IPS DF 19.7 (cell line): ENCODE measurements at regions not wholly inside any gene's neighbourhood (a gene's known extent, or its start where the extent isn't known, plus 50 kb on each side); places are given as distances from the start of the nearest gene placed in this dataset.
"Not testable (repeated sequence)": the region's sequence is repeated elsewhere in the genome, so short reads cannot be mapped to it uniquely, and the experiment has no call there.

Experiments used
- DNase-seq: peaks from one replicate; pipeline ENCODE4 v3.0.0-alpha.2; 2013; ENCODE audit warnings: low read depth, low spot score

DNA sequence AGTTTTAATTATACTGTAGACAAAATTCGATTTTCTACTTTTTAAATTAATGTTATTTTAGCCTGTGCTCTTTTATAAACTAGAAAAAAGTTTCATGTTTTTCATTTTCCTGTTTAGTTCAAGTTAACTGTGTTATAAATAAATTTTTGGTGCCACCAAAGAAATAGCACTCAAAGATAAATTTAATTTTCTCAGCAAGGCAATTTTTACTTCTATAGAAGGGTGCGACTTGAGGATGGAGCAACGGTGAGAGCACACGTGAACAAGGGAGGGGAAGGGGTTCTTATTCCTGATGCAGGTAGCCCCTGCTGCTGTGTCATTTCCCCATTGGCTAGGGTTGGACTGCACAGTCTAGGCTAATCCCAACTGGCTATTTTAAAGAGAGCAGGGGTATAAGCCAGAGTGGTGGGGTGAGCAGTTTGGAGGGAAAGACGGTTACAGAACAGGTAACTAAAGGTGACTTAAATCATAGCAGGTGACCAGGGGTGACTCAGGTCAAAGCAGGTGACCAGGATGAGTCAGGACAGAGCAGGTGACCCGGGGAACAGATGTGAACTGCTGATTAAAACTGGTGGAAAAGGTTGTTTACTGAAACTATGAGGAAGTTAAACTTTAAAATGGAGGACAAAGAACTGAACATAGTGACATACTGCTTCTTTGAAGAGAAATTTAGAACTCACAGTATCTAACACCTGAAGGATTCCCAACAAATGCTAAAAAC, 104.6 kb upstream of the GPBP1 start:
- DNase-seq, result no peak

DNA sequence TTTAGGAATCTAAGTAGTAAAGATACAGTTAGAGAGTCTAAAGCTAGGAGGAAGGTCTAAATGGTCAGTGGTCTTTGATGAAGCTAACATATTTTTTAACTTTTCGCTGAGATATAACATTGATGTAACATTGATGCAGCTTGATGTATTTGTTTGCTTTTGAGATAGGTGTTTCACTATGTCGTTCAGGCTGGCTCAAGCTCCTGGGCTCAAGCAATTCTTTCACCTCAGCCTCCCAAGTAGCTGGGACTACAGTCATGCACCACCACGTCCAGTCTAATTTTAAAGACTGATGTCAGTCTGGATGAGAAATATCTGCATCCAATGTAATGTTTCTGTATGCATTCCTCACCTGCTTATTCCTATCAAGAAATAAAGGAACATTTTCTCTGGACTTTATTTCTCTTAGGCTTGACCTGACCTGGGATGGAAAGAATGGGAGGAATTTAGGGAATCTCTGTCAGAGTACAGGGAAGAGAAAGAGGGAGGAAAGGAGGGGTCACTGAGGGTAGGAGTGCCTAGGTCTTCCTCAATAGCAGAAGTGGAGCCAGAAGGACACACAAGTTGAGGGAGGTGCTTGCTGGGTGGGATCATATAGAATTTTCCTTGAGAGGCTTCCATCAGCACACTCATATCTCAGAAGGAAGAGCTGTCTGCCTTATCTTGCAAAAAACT, 101.5 kb upstream of the GPBP1 start:
- DNase-seq, result peak; percentile 64

DNA sequence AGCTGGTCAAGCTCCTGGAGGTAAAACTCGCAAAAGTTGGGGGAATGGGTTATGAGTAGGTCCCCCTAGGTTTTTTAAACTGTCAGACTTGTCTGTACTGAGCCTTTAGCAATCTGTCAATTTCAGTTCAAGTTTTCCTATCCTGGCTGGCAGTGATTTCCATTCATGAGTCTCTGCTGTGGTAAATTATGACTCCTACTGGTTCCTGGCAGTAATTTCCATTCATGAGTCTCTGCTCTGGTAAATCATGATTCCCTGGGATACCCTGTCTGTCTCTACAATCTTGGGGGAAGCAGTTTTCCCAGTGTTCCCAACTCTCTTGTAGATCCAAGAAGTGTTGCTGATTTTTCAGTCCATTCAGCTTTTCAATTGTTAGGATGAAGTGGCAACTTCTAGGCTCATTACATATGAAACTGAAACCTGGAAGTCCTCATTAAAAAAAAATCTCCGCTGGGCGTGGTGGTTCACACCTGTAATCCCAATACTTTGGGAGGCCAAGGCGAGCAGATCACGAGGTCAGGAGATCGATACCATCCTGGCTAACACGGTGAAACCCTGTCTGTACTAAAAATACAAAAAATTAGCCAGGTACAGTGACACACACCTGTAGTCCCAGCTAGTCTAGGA, 91.3 kb upstream of the GPBP1 start:
- DNase-seq, result no peak

DNA sequence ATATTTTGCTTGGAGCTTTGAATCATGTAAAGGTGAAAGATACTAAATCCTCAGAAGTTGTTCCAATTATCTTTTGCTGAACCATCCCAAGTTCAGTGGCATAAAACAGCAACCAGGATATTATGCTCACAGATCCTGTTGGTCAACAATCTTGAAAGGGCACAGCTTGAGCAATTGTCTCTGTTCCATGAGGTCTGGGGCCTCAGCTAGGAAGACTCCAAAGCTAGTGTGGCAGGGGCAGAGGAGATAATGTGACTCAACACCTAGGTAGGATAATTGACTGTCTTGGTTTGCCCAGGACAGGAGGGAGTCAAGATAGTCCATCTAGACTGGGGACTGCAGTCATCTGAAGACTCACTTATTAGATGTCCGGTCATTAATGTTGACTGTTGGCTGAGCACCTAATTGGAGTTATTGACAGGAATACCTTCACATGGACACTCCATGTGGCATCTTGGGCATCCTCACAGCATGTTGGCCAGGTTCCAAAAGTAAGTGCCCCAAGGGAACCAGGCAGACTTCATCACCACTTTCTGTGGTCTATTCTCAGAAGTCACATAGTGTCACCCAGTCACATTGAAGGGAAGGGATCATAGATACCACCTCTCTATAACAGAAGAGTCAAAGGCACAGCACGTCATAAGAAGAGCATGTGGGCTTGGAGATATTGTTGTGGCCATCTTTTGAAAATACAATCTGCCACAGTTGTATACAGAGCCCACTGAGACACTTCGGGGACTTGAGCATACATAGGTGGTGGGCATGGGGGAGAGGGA, 88.4 kb upstream of the GPBP1 start:
- DNase-seq, result no peak

DNA sequence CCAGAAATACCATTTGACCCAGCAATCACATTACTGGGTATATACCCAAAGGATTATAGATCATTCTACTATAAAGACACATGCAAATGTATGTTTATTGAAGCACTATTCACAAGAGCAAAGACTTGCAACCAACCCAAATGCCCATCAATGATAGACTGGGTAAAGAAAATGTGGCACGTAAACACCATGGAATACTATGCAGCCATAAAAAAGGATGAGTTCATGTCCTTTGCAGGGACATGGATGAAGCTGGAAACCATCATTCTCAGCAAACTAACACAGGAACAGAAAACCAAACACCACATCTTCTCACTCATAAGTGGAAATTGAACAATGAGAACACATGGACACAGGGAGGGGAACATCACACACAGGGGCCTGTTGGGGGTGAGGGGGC, 85.9 kb upstream of the GPBP1 start:
- DNase-seq, result not testable (repeated sequence)

DNA sequence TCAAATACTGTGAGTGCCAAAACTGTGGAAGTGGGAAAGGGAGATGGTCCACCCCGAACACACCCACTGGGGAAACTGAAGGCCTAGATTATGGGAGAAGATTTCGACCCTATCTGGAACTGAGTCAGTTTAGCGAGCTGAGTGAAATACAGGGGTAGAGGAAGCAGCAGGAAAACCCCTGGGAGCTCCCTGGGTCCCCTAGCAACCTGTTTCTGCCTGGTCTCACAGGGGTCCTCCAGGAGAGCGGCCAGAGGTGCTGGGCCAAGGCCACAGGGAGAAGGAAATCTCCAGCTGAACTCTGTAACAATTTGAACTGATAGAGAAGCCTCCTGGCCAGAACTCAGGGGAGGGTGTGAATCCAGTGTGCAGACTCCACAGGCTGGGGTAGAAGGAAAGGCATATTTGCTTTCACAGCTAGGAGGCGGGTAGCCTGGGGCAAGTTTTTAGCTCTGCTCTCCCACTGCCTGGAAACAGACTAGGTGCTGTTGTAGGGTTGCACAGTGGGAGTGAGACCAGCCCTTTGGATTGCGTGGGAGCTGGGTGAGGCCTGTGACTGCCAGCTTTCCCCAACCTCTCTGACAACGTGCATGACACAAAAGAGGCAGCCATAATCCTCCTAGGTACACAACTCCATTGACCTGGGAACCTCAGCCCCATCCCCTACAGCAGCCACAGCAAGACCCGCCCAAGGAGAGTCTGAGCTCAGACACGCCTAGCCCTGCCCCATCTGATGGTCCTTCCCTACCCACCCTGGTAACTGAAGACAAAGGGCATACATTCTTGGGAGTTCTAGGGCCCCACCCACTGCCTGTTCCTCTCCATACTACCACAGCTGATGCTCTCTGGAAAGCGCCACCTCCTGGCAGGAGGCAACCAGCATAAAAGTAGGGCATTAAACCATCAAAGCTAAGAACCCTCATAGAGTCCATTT, 78.8 kb upstream of the GPBP1 start:
- DNase-seq, result peak; percentile 50

DNA sequence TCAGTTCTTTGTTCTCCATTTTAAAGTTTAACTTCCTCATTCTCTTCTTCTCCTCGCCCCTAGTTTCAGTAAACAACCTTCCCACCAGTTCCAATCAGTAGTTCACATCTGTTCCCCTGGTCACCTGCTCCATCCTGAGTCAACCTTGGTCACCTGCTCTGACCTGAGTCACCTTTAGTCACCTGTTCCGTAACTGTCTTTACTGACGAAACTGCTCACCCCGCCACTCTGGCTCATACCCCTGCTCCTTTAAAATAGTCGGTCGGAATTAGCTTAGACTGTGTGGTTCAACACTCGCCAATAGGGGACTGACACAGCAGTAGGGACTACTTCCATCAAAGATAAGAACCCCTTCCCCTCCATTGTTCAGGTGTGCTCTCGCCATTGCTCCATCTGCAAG, 76.3 kb upstream of the GPBP1 start:
- no peak for DNase-seq

DNA sequence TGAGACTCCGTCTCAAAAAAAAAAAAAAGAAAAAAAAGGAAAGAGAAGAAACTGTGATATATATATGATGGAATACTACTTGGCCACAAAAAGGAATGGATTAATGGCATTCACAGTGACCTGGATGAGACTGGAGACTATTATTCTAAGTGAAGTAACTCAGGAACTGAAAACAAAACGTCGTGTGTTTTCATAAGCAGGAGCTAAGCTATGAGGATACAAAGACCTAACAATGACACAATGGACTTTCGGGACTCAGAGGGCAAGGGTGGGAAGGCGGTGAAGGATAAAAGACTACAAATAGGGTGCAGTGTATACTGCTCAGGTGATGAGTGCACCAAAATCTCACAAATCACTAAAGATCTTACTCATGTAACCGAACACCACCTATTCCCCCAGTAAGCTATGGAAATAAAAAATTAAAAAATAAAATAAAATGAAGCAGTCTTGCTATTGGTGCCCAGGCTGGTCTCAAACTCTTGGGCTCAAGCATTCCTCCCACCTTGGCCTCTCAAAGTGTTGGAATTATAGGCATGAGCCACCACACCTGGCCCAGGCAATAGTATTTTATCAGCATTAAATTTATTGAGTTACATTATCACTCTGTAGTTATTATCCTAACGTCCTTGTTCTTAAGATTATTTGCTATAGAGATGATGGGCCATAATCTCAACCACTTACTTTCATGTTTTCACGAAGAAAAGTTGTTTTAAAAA, 71.5 kb upstream of the GPBP1 start:
- DNase-seq, result no peak

DNA sequence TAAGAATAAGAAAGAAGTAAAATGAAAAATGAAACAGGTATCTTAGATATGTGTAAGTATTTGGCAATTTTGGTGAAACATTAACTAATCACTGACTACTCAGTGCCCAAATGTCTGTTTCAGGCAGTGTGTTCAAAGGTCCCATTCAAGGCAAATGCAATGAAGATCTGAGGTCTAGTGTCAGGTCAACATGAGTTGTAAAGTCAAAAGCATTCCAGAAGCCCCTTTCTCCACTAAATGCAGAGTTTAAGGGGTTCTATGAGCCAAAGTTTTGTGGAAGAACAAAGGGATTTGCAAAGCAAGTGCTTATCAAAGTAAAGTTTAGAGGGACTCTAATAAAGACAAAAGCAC, 71.0 kb upstream of the GPBP1 start:
- no peak for DNase-seq

DNA sequence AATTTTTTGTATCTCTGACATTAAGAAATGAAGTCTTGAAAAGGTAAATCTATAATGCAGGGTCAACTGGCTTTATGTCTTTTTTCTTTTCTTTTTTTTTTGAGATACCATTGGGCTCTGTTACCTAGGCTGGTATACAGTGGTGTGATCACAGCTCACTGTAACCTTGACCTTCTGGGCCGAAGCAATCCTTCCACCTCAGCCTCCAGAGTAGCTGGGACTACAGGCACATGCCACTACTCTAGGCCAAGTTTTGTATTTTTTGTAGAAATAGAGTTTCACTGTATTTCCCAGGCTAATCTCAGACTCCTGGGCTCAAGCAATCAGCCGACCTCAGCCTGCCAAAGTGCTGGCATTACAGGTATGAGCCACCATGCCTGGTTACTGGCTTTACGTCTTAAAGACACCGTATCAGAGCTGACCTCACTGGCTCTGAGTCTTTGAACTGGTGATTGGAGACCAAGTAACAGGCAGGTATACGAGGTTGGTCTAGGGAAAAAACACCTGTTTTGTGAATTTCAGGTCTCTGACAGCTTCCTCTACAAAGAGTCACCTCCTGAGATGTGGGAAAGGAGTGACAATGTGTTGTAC, 70.4 kb upstream of the GPBP1 start:
- no peak for DNase-seq

DNA sequence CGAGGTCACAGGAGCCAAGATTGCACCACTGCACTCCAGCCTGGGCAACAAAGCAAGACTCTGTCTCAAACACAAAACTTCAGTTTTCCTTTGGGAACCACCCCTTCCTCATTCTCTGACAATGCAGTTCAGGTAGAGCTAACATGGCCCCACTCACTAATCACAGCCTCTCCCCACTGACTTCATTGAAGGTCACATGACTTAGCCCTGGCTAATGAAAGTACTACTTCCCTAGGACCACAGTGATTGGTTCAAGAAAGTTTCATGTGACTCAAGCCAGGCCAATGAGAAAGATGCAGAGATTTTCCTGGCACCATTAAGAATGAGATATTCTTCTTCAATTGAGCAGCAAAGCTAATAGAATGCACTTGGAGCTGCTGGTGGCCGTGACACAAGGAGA, 67.2 kb upstream of the GPBP1 start:
- DNase-seq, result no peak

DNA sequence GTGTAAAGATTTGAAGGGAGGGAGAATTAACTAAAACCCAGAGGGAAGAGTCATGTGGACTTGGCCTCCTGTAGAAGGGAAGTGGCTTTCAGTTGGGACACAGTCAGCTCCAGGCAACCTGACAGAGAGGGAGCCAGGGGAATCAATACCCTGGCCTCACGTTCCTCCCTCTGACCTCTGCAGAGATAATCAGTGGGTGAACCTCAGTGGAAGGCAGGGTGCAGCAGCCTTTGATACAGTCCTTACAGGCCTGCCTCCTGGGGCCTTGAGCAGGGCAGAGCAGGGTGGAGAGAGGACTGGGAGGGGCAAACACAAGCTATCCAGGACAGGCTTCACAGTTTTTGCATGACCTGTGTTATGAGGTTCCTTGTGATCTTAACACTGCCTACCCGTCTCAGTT, 61.9 kb upstream of the GPBP1 start:
- no peak for DNase-seq

DNA sequence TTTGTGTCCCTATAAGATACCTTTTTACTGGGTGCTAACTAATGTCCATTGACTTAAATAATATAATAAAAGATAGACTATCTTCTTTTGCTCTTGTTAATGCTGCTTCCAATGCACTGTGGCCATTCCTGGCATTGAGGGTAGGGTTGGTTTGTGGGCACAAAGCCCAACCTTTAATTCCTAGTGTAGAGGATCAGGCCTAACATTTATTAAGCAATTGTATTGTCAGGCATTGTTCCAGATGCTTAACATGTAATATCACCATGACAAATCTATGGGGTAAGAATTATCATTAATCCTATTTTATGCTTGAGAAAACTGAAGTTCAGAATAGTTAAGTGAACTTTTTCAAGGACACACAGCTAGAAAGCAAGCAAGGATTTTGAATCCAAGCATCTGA, 60.4 kb upstream of the GPBP1 start:
- no peak for DNase-seq

DNA sequence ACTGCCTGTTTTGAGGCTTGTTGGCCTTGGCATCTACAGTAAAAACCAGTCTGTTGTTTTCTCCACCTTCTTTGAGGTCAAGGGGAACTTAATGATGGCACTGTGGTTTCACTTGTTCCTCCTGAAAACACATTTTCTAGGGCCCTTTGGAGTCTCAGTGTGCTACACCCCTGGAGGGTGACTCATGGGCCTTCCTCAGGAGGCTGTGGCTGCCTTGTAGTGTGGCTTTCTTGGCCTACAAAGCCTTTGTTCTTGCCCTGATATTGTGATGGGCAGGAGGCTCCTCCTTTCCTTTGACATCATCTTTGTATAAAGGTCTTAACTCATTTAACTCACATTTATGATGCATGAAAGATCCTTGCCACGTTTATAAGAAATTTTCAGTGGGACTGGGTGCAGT, 56.3 kb upstream of the GPBP1 start:
- no peak for DNase-seq

DNA sequence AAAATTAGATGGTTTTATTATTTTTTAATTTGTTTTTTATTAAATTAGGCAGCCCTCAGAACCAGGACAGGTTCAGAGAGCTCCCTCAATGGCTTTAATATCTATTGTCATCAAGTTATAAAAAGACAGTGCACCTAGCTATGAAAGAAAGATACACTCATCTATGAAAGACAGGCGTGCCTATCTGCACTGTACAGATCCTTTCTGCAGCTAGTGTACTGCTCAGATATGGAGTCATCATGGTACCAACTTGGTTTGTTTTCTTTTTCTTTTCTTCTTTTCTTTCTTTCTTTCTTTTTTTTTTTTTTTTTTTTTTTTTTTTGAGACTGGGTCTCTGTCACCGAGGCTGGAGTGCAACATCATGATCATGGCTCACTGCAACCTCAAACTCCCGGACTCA, 54.8 kb upstream of the GPBP1 start:
- no peak for DNase-seq

DNA sequence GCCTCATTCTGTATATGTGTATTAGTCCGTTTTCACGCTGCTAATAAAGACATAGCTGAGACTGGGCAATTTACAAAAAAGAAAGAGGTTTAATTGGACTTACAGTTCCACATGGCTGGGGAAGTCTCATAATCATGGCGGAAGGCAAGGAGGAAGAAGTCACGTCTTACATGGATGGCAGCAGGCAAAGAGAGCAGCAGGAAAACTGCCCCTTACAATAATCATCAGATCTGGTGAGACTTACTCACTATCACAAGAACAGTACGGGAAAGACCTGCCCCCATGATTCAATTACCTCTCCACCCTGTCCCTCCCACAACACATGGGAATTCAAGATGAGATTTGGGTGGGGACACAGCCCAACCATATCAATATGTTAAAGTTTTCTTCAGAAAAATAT, 49.8 kb upstream of the GPBP1 start:
- DNase-seq, result no peak
